ENCODE measurements at regions not wholly inside any gene's neighbourhood (a gene's known extent, or its start where the extent isn't known, plus 50 kb on each side); places are given as distances from the start of the nearest gene placed in this dataset.

- TF ChIP-seq POLR2A (IDR thresholded peaks at IDR 0.05; ENCODE audit: low read depth, low read length) (no peak), POLR2AphosphoS5 (IDR thresholded peaks at IDR 0.05; ENCODE audit: low read depth, low read length) (no peak)
Measured at GRCh38 chr10:9668411-9668810, 1349.3 kb upstream of the CELF2 start.
